Muscle of leg (tissue), 3 donors: ENCODE measurements at regions not wholly inside any gene's neighbourhood (a gene's known extent, or its start where the extent isn't known, plus 50 kb on each side); places are given as distances from the start of the nearest gene placed in this dataset.
"Not testable (repeated sequence)": the region's sequence is repeated elsewhere in the genome, so short reads cannot be mapped to it uniquely, and the experiment has no call there.

Source experiments
- DNase-seq: peaks from one replicate; pipeline ENCODE4 v3.0.0; 2013
- H3K27ac ChIP-seq: one replicate; pipeline ENCODE4 v1.5.1; 2013; ENCODE audit warnings: mild to moderate bottlenecking, low read length, control low read depth
- H3K27me3 ChIP-seq: one replicate; pipeline ENCODE4 v1.6.1; 2013; ENCODE audit warnings: low read length; ENCODE audit not compliant: control insufficient read depth, insufficient read depth
- H3K36me3 ChIP-seq: one replicate; pipeline ENCODE4 v1.6.1; 2013; ENCODE audit warnings: low read length; ENCODE audit not compliant: control insufficient read depth, insufficient read depth
- H3K4me1 ChIP-seq: one replicate; pipeline ENCODE4 v1.6.1; 2013; ENCODE audit warnings: low read length; ENCODE audit not compliant: control insufficient read depth, insufficient read depth
- H3K4me3 ChIP-seq: one replicate; pipeline ENCODE4 v1.5.1; 2013; ENCODE audit warnings: low read length, control low read depth
- H3K9me3 ChIP-seq: replicated peaks from 2 replicates; pipeline ENCODE4 v1.6.1; 2013; ENCODE audit warnings: low read depth, low read length; ENCODE audit not compliant: control insufficient read depth
- WGBS: methylation state at CpG from one replicate; pipeline ENCODE4 v1.1.5; 2013; ENCODE audit warnings: missing lambda C conversion rate; ENCODE audit not compliant: insufficient coverage; 5-methylcytosine and 5-hydroxymethylcytosine counted together

DNA sequence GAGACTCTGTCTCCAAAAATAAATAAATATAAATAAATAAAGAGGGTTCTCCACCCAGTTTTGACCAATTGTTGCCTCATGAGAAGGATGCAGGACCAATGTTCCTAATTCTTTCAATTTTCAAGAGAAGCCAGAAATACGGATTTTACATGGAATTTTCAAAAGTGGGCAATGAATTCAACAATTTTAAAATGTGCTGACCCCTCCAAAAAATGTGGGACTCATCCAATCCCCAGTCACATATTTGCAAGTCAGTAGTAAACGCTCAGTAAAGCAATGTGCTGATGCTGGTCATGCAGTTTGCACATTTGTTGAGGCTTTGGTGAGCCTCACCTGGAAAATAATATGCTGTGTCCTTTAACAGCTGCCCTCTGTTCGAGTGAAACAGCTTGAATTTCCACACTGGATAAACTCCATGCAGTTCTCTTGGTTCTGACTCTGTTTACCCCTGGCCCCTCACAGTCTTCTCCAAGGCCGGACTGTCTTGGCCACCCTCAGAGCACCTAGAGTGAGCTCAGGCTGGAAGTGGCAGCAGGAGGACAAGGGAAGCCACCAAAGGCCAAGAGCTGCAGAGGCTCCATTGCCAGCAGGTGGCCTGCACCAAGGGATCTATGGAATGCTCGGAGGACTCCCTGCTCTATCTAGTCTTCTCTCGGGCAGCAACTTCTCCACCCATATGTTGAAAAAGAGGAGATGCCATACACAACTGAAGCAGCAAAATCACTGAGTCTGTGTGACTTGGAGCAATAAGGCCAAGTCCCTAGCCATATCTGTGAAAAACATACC is 246.8 kb downstream of the UACA start:
- no peaks in the 10 kb centered on the region for H3K36me3 ChIP-seq
- 74% methylated on average over 3 of the region's 6 CpGs for WGBS
- no peaks in the 10 kb centered on the region for H3K4me1 ChIP-seq
- no peak overlapping the region for H3K27ac ChIP-seq
- DNase-seq = no peak
- H3K4me3 ChIP-seq = no peak overlapping the region
- peaks cover 4% of the 10 kb centered on the region for H3K27me3 ChIP-seq
- no peaks in the 10 kb centered on the region for H3K9me3 ChIP-seq

DNA sequence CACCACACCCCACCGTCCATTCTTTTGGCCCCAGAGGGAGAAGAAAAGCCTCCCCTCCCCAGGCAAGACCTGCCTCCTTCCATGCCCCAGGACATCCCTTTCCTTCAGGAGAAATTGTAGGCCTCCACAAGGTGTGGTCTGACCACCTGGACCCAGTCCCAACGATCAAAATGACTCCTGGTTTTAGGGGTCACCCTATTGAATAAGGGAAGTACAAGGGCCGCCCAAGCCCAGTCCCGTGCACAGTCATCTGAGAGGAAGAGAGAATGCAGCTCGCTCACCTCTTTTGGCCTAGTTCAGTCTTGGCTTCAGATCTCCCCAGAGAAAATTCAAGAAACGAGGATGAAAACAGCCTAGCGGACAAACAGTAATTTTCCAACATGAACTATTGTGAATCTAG is 249.1 kb downstream of the UACA start:
- peaks cover 2% of the 10 kb centered on the region for H3K27me3 ChIP-seq
- H3K27ac ChIP-seq = no peak overlapping the region
- no peak for DNase-seq
- H3K36me3 ChIP-seq = no peaks in the 10 kb centered on the region
- H3K9me3 ChIP-seq = peaks cover 8% of the 10 kb centered on the region
- H3K4me1 ChIP-seq = no peaks in the 10 kb centered on the region
- WGBS = 62% methylated on average over 3 of the region's 7 CpGs
- H3K4me3 ChIP-seq = no peak overlapping the region

DNA sequence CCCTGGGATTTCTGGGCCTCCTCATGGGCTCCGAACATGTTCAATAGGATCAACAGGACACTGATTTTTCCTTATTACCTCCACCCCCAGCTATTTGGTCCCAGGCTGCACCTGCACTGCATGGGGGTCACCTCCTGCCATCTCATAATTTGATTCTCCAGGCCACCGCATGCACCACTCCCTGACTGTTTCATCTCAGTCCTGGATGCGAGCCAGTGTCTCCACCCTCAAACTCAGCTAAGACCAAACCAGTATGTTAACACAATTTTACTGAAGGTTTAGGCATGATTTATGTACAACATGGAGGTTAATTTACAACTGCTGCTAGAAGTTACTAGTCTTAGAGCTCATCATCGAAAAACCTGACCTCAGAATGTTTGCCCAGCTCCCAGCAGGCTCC is 249.5 kb downstream of the UACA start:
- Histone ChIP-seq H3K27ac (no peak overlapping the region), H3K27me3 (peaks cover 2% of the 10 kb centered on the region), H3K36me3 (no peaks in the 10 kb centered on the region), H3K9me3 (peaks cover 8% of the 10 kb centered on the region), H3K4me3 (no peak overlapping the region), H3K4me1 (peaks cover 3% of the 10 kb centered on the region)
- 87% methylated on average over 3 of the region's 4 CpGs for WGBS
- DNase-seq = no peak

DNA sequence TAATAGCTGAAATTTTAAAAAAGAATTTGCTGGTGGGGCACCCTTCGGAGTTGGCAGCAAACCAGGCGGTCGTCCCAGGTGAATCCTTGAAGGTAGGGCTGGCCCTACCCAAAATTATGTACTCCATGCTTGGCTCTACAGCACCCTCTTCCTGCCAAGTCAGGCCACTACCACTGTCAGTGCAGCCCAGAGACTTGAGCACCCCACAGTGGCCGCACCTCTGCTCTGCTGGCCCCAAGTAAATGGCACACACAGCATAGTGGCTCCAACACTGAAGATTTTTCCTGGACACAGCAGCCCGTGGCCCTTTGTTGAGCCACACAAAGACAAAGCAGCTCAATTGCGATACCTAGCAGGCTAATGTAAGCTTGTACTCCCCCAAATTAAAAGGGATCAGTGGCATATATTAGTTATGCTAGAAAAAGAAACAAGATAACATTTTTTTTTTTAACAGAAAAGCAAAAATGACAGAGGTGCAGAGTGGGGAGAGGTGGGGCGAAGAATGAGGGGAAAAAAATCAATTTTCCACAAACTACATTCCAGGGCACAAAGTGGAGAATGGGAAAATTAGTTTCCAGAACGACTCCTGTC is 250.5 kb downstream of the UACA start:
- 80% methylated on average over 5 of the region's 8 CpGs for WGBS
- H3K27ac ChIP-seq = no peak overlapping the region
- H3K4me1 ChIP-seq = peaks cover 3% of the 10 kb centered on the region
- peaks cover 2% of the 10 kb centered on the region for H3K27me3 ChIP-seq
- no peak overlapping the region for H3K4me3 ChIP-seq
- H3K9me3 ChIP-seq = peaks cover 8% of the 10 kb centered on the region
- DNase-seq = no peak
- H3K36me3 ChIP-seq = no peaks in the 10 kb centered on the region

DNA sequence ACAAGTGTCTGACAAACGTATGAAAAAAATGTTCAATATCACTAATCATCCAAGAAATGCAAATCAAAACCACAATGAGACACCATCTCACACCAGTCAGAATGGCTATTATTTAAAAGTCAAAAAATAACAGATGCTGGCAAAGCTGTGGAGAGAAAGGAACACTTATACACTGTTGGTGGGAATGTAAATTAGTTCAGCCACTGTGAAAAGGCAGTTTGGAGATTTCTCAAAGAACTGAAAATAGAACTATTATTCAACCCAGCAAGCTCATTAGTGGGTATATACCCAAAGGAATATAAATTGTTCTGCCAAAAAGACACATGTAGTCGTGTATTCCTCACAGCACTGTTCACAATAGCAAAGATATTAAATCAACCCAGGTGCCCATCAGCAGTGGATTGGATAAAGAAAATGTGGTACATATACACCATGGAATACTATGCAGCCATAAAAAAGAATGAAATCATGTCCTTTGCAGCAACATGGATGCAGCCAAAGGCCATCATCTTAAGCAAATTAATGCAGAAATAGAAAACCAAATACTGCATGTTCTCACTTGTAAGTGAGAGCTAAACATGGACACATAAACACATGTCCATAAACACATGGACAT is 251.3 kb downstream of the UACA start:
- H3K27me3 ChIP-seq, H3K9me3 ChIP-seq, H3K4me3 ChIP-seq, H3K36me3 ChIP-seq, H3K4me1 ChIP-seq, DNase-seq, H3K27ac ChIP-seq: not testable (repeated sequence)
- no CpG with 5 or more reads among the region's 2 CpGs for WGBS

DNA sequence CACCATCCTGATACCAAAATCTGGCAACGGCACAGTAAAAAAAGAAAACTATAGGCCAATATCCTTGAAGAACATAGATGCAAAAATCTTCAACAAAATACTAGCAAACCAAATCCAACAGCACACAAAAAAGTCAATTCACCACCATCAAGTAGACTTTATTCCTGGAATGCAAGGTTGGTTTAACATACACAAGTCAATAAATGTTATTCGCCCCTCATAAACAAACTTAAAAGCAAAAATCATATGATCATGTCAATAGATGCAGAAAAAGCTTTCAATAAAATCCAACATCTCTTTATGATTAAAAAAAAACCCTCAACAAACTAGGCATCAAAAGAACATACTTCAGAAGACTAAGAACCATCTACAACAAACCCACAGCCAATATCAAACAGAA is 252.9 kb downstream of the UACA start:
- Histone ChIP-seq H3K36me3 (no peaks in the 10 kb centered on the region), H3K4me1 (peaks cover 12% of the 10 kb centered on the region), H3K4me3 (no peak overlapping the region), H3K27me3 (no peaks in the 10 kb centered on the region), H3K9me3 (peaks cover 8% of the 10 kb centered on the region), H3K27ac (no peak overlapping the region)
- DNase-seq = no peak
- no CpG with 5 or more reads among the region's 2 CpGs for WGBS

DNA sequence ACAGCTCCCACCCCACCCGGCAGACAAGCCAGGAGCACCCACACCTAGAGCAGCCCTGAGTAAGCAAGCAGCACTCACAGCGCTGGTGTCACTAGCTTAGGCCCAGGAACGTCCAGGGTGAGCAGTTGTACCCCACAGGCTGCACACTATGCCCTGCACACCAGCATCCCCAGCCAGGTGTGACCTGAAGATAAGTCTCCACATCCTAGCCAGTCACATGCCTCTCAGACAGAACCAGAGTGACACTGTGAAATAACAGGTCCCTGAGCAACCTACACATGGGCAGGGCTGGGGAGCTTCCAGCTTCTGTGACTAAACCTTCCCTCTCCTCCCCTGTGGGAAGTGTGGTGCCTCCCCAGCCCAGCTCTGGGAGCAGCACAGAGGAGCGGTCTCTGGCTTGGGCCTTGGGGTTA is 253.6 kb downstream of the UACA start:
- DNase-seq = no peak
- H3K4me1 ChIP-seq = peaks cover 17% of the 10 kb centered on the region
- H3K36me3 ChIP-seq = no peaks in the 10 kb centered on the region
- H3K27me3 ChIP-seq = no peaks in the 10 kb centered on the region
- WGBS = 75% methylated on average over 3 of the region's 4 CpGs
- no peak overlapping the region for H3K4me3 ChIP-seq
- peaks cover 8% of the 10 kb centered on the region for H3K9me3 ChIP-seq
- H3K27ac ChIP-seq = no peak overlapping the region

DNA sequence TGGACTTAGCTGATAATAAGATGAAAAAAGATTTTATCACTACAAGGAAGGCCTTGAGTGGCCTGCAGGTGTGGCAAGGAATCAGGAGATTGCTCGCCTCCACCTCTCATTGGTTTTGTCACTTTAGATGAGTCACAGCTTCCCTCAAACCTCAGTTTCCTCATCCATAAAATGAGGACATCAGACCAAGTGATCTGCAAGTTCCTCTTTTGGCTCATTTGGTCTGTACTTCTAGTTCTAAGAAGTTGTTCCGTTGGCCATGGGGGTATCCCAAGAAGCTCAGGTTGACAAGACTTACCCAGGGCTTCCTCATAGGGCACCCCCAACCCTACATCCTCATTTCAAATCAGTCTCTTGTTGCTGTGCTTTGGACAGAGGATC is 254.1 kb downstream of the UACA start:
- peaks cover 22% of the 10 kb centered on the region for H3K4me1 ChIP-seq
- no peak for DNase-seq
- peaks cover 8% of the 10 kb centered on the region for H3K9me3 ChIP-seq

DNA sequence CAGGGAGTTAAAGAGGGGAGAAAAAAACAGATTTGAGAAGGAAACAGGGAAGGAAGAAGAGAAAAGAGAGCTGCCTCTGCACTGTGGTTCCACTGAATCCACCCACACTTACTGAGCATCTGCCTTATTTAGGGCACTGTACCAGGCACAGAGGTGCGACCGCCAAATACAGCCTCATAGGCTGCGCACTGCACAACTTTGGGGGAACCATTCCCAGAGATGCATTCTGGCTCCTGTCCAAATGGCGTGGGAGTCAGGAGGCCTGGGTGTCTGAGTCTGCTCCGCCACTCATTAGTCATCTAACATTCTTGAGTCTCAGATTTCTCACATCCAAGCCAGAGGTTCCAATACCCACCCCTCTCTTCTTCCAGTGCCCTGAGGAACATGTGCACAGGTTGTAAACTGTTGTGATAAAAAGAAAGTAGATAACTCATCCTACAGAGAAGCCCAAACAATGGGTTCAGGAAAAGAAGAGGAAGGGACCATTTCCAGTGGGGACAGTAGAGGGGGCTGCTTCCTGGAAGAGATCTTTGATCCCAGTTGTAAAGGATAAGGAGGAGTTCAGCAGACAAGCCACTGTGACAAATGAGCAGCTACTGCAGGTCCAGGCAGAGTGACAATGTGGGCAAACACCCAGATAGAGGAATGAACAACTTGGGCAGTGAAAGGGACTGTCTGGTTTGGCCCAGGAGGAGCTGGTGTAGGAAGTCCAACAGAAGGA is 254.6 kb downstream of the UACA start:
- peaks cover 27% of the 10 kb centered on the region for H3K4me1 ChIP-seq
- H3K36me3 ChIP-seq = no peaks in the 10 kb centered on the region
- DNase-seq = no peak
- H3K4me3 ChIP-seq = no peak overlapping the region
- H3K27ac ChIP-seq = no peak overlapping the region
- WGBS = 30% methylated on average over 2 of the region's 5 CpGs
- peaks cover 8% of the 10 kb centered on the region for H3K9me3 ChIP-seq
- peaks cover 2% of the 10 kb centered on the region for H3K27me3 ChIP-seq

More for the DNA sequence above, 254.1 kb downstream of the UACA start:
- Histone ChIP-seq H3K36me3 (no peaks in the 10 kb centered on the region), H3K27me3 (no peaks in the 10 kb centered on the region), H3K27ac (no peak overlapping the region), H3K4me3 (no peak overlapping the region)
- no CpG with 5 or more reads among the region's 2 CpGs for WGBS

DNA sequence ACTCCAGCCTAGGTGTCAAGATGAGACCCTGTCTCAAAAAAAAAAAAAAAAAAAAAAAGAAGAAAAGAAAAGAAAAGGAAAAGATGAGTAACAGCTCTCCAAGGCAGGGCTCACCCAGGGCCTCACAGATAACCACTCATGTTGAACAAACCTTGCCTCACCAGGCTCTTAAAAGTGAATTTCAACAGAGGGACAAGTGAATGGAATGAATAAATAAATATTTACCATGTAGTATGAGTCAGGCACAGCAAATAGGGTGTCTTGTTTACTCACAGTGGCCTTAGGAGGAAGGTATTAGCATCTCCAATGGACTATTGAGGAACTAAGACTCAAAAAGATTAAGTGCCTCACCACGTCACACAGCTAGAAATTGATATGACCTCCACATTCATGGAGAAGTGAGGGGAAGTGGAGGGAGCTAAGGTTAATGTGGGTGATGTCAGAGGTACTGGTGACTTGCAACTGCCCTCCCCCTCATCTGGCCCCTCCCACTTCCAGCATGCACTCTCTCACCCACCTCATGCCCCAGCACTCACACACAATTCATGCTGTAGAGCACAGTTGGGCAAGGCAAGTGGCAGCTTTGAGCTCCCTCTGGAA is 255.5 kb downstream of the UACA start:
- Histone ChIP-seq H3K27ac (no peak overlapping the region), H3K27me3 (peaks cover 2% of the 10 kb centered on the region), H3K36me3 (no peaks in the 10 kb centered on the region), H3K4me3 (no peak overlapping the region), H3K9me3 (peaks cover 8% of the 10 kb centered on the region), H3K4me1 (peaks cover 34% of the 10 kb centered on the region)
- WGBS = no CpG with 5 or more reads among the region's 1 CpG
- no peak for DNase-seq
